HEK293 (cell line): ENCODE measurements at regions not wholly inside any gene's neighbourhood (a gene's known extent, or its start where the extent isn't known, plus 50 kb on each side); places are given as distances from the start of the nearest gene placed in this dataset.

Experiments used
- CTCF ChIA-PET: fragments of 350-600 bp; formaldehyde crosslinking; extraction: SDS; loops from one replicate; lab custom pipeline; 2021; ENCODE audit warnings: antibody characterized with exemption; lab: Yijun Ruan, JAX
- POLR2A ChIA-PET: fragments of 300-600 bp; formaldehyde crosslinking; extraction: SDS; loops from one replicate; lab custom pipeline; 2020; ENCODE audit warnings: antibody characterized with exemption, inconsistent platforms; lab: Yijun Ruan, JAX
- H3K27ac ChIP-seq: fragments of 200-500 bp; sonication (Bioruptor generic); 2 replicates; pipeline ENCODE4 v1.5.1; 2014; ENCODE audit warnings: low read depth, low read length, control low read depth, inconsistent platforms; ENCODE audit errors: extremely low read depth
- H3K36me3 ChIP-seq, 2 experiments: fragments of 200-500 bp in 1 of 2; sonication (Bioruptor generic) in 1 of 2; 1 replicate in 1 of 2; 2 replicates in 1 of 2; pipeline ENCODE4 v1.5.1; 2014 to 2017; ENCODE audit warnings: inconsistent platforms in 2 of 2, low read length in 2 of 2; ENCODE audit not compliant: control insufficient read depth in 2 of 2, insufficient read depth in 1 of 2
- H3K4me1 ChIP-seq: fragments of 200-500 bp; sonication (Bioruptor generic); 2 replicates; pipeline ENCODE4 v1.5.1; 2014; ENCODE audit warnings: mild to moderate bottlenecking, low read length, inconsistent platforms; ENCODE audit not compliant: control insufficient read depth, insufficient read depth
- H3K4me3 ChIP-seq: 2 replicates; pipeline ENCODE4 v1.5.1; 2011; ENCODE audit warnings: low read depth, mild to moderate bottlenecking, control low read depth, low read length, moderate library complexity
- H3K9me3 ChIP-seq: fragments of 200-500 bp; sonication (Bioruptor generic); 2 replicates; pipeline ENCODE4 v1.5.1; 2014; ENCODE audit warnings: low read depth, low read length, inconsistent platforms; ENCODE audit not compliant: control insufficient read depth, insufficient read depth
- MEIS1 ChIP-seq: sonication (generic); formaldehyde crosslinking; IDR thresholded peaks from 2 replicates; pipeline ENCODE4 v1.8.1; 2022; ENCODE audit warnings: missing genetic modification reagents, mild to moderate bottlenecking, borderline replicate concordance
- PBX3 ChIP-seq: sonication (generic); formaldehyde crosslinking; IDR thresholded peaks from 2 replicates; pipeline ENCODE4 v1.8.1; 2022; ENCODE audit warnings: mild to moderate bottlenecking, moderate library complexity, missing genetic modification reagents
- REST ChIP-seq: fragments of 450-650 bp; formaldehyde crosslinking; IDR thresholded peaks from 2 replicates; pipeline ENCODE4 v1.5.1; 2016; ENCODE audit warnings: missing biosample characterization, missing genetic modification characterization
- YY1 ChIP-seq: fragments of 450-650 bp; formaldehyde crosslinking; IDR thresholded peaks from 2 replicates; pipeline ENCODE4 v1.5.1; 2018; ENCODE audit warnings: missing biosample characterization, missing genetic modification characterization
- ZBTB6 ChIP-seq: fragments of 450-650 bp; formaldehyde crosslinking; IDR thresholded peaks from 2 replicates; pipeline ENCODE4 v1.5.1; 2017; ENCODE audit warnings: missing biosample characterization, missing genetic modification characterization
- ZNF140 ChIP-seq: fragments of 450-650 bp; formaldehyde crosslinking; IDR thresholded peaks from 2 replicates; pipeline ENCODE4 v1.5.1; 2016; ENCODE audit warnings: missing biosample characterization, missing genetic modification characterization
- ZNF175 ChIP-seq: fragments of 450-650 bp; formaldehyde crosslinking; IDR thresholded peaks from 2 replicates; pipeline ENCODE4 v1.5.1; 2016; ENCODE audit warnings: missing biosample characterization, missing genetic modification characterization
- ZNF221 ChIP-seq: fragments of 450-650 bp; formaldehyde crosslinking; IDR thresholded peaks from 2 replicates; pipeline ENCODE4 v1.5.1; 2017; ENCODE audit warnings: missing biosample characterization, missing genetic modification characterization, borderline replicate concordance
- ZNF24 ChIP-seq: fragments of 450-650 bp; formaldehyde crosslinking; IDR thresholded peaks from 2 replicates; pipeline ENCODE4 v1.5.1; 2016; ENCODE audit warnings: missing biosample characterization, missing genetic modification characterization
- ZNF274 ChIP-seq, 2 experiments: fragments of 200-500 bp in 1 of 2; fragments of 450-650 bp in 1 of 2; sonication (Bioruptor generic) in 1 of 2; formaldehyde crosslinking in 1 of 2; IDR thresholded peaks; 2 replicates each; pipeline versions ENCODE4 v1.5.1 to v1.6.1; 2014 to 2016; ENCODE audit warnings: borderline replicate concordance in 1 of 2, inconsistent platforms in 1 of 2, low read length in 1 of 2, missing biosample characterization in 1 of 2, missing genetic modification characterization in 1 of 2
- ZNF404 ChIP-seq: fragments of 450-650 bp; formaldehyde crosslinking; IDR thresholded peaks from 2 replicates; pipeline ENCODE4 v1.5.1; 2017; ENCODE audit warnings: missing biosample characterization, missing genetic modification characterization
- ZNF449 ChIP-seq: fragments of 450-650 bp; formaldehyde crosslinking; IDR thresholded peaks from 2 replicates; pipeline ENCODE4 v1.5.1; 2017; ENCODE audit warnings: missing biosample characterization, mild to moderate bottlenecking, missing genetic modification characterization, moderate library complexity
- ZNF513 ChIP-seq: fragments of 450-650 bp; IDR thresholded peaks from 2 replicates; pipeline ENCODE4 v1.5.1; 2018; ENCODE audit warnings: missing biosample characterization, missing genetic modification characterization
- ZNF529 ChIP-seq: fragments of 450-650 bp; formaldehyde crosslinking; IDR thresholded peaks from 2 replicates; pipeline ENCODE4 v1.5.1; 2017; ENCODE audit warnings: missing genetic modification characterization, missing biosample characterization; ENCODE audit not compliant: insufficient replicate concordance
- ZNF548 ChIP-seq: fragments of 450-650 bp; formaldehyde crosslinking; IDR thresholded peaks from 2 replicates; pipeline ENCODE4 v1.5.1; 2016; ENCODE audit warnings: missing biosample characterization, missing genetic modification characterization
- ZNF561 ChIP-seq: fragments of 450-650 bp; IDR thresholded peaks from 2 replicates; pipeline ENCODE4 v1.5.1; 2018; ENCODE audit warnings: missing biosample characterization, missing genetic modification characterization, borderline replicate concordance
- ZNF776 ChIP-seq: fragments of 450-650 bp; formaldehyde crosslinking; IDR thresholded peaks from 2 replicates; pipeline ENCODE4 v1.5.0; 2017; ENCODE audit warnings: missing biosample characterization, missing genetic modification characterization, borderline replicate concordance

GRCh38 chr16:86011532-86011931 lies 112.6 kb downstream of the IRF8 start (continued):
- no peak for TF ChIP-seq ZNF548 (tag by site-specific recombination)

GRCh38 chr16:86012221-86012620 lies 113.3 kb downstream of the IRF8 start:
- Histone ChIP-seq H3K4me3 (no peak overlapping the region), H3K4me1 (no peaks in the 10 kb centered on the region), H3K9me3 (no peaks in the 10 kb centered on the region), H3K36me3 (no peaks in the 10 kb centered on the region), H3K27ac (no peak overlapping the region)
- CTCF ChIA-PET = interaction anchor here (10.9 kb wide), 1 partner anchor 192 kb away, joined by 150 read pairs; no protein-coding TSS in a partner anchor
- no peak for TF ChIP-seq PBX3 (CRISPR knock-in tag)
- TF ChIP-seq ZNF175 (tag by site-specific recombination) = no peak
- no peak for TF ChIP-seq ZNF776 (tag by site-specific recombination)
- no peak for TF ChIP-seq ZNF221
- no peak for TF ChIP-seq ZNF561 (tag by site-specific recombination)
- no peak for TF ChIP-seq REST (tag by site-specific recombination)
- TF ChIP-seq ZNF404 = no peak
- no peak for TF ChIP-seq YY1 (tag by site-specific recombination)
- TF ChIP-seq ZNF529 (tag by site-specific recombination) = no peak
- TF ChIP-seq ZNF274 (IDR thresholded peaks at IDR 0.05; ENCODE audit: low read length) = no peak
- no peak for TF ChIP-seq ZNF274 (tag by site-specific recombination; IDR thresholded peaks at IDR 0.05; ENCODE audit: borderline replicate concordance)
- POLR2A ChIA-PET = interaction anchor here (0.9 kb wide), 1 partner anchor 191 kb away, joined by 3 read pairs; no protein-coding TSS in a partner anchor

- Histone ChIP-seq H3K9me3 (no peaks in the 10 kb centered on the region), H3K4me1 (no peaks in the 10 kb centered on the region), H3K4me3 (no peak overlapping the region), H3K36me3 (no peaks in the 10 kb centered on the region), H3K27ac (no peak overlapping the region)
- POLR2A ChIA-PET = no interaction called here
- CTCF ChIA-PET = interaction anchor here (0.9 to 10.9 kb wide), 4 partner anchors 15 to 194 kb away, joined by 4 to 150 read pairs (median 5); no protein-coding TSS in a partner anchor
- TF ChIP-seq ZNF449 (tag by site-specific recombination) (no peak), ZNF24 (tag by site-specific recombination) (no peak), ZNF513 (tag by site-specific recombination) (peak; percentile 93), MEIS1 (no peak), ZBTB6 (no peak), ZNF140 (tag by site-specific recombination) (no peak)
Observed at GRCh38 chr16:86013867-86014266, 114.9 kb downstream of the IRF8 start.
